TTC549 (cell line): ENCODE measurements at regions not wholly inside any gene's neighbourhood (a gene's known extent, or its start where the extent isn't known, plus 50 kb on each side); places are given as distances from the start of the nearest gene placed in this dataset.
"Not testable (repeated sequence)": the region's sequence is repeated elsewhere in the genome, so short reads cannot be mapped to it uniquely, and the experiment has no call there.

ENCODE experiments used
- FAIRE-seq: peaks from 2 replicates; lab custom pipeline; 2012; peaks lifted over from hg19 to GRCh38; lab: Jason Lieb, UNC

DNA sequence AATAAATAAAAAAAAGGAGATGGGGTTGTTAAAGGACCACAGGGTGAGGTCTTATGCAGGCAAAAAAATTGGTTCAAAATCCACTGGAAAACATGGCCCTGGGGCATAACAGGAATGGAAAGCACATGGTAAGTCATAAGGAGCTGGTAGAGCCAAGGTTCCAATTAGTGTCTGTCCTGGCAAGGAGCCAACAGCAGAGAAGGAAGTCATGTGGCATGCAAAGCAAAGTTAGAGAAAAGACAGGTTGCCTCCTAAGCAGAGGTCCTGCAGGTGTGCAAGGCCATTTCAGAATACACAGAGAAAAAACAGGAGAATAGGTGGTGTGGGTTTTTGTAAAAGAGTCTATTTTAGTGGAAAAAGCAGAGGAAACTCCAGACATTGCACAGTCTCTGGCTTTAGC is 1881.7 kb downstream of the ARAP2 start:
- no peak for FAIRE-seq

DNA sequence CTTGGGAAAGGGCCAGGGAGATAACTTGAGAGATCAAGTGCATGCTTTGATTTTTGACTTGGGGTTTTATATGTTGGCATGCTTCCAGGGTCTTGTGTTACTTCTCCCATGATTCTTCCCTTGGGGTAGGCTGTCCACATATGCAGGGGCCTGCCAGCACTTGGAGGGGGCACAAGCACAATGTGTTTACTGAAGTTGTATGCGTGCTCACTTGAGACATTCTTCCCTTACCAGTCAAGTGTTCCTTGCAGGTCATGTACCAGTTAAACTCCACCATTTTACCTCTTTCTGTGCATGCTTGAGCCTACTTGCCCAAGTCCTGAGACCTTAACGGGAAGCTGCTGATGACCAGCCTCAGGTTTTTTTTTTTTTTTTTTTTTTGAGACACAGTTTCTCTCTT is 1880.5 kb downstream of the ARAP2 start:
- FAIRE-seq = no peak

DNA sequence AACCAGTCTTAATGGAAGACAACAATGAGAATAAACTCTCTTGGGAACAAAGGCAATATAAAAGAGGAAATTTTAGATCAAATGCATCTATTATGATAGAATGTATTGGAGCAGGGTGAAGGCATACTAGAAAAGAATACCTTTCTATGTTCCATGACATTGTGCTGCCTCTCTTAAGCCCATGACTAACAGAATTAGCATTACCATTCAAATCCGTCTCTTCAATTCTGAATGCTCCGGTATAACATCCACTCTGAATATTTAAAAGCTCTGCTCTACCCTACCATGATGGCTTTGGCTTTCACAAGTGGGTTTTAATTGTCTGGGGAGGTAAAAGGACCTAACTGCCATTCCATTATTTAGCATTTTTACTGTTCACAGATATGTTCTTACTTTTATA is 1878.4 kb downstream of the ARAP2 start:
- FAIRE-seq = no peak

DNA sequence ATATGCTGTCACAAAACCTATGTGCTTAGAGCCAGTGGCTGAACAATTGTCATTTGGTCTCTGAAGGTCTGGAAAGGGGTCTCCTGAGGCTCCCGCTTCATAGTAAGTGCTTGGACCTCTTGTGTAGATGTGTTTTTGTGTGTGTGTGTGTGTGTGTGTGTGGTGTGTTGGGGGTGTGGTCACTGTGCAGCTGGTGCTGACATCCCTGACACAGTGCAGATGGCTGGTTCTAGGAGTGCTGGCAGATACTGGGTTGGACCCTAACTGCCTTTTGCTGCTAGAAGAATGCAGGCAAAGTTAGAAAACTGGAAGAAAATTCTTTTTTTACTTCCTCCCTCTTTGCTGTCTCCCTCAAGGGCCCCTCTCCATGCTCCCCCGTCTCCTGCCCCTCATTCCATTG is 1872.6 kb downstream of the ARAP2 start:
- FAIRE-seq = no peak

DNA sequence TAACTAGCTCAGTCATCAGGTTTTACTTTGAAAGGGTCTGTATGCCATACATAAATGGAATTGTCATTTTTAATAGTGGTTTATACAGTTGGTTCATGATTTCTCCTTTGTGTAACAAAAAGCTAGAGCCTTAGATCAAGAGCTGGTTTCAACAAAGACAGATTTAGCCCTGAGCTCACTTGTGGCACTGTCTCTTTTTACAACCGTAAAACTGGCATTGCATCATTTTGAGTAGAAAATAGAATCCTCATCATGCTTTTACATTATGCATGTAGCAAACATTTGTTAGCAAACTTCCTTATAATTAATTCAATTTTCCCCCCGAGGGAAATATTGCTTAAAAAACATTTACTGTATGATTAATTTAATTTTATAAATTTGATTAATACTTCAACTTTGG is 1871.5 kb downstream of the ARAP2 start:
- FAIRE-seq = no peak

DNA sequence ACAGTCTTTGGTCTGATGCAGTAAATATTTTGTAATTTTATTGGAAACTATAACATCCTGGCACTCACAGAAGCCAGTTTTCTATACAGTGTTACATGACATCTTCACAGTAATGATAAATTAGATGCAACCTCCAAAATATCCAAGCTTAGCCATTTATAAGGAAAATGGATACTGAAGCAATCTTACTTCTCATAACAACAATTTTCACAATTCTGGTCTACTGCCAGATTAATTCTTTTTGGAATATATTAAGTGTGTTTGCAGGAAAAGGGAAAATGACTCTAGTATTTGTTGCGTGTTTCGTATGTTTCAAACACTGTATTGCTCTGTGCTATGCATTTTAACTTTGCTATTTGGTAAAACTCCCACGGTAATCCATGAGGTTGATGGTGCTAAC is 1870.9 kb downstream of the ARAP2 start:
- no peak for FAIRE-seq

DNA sequence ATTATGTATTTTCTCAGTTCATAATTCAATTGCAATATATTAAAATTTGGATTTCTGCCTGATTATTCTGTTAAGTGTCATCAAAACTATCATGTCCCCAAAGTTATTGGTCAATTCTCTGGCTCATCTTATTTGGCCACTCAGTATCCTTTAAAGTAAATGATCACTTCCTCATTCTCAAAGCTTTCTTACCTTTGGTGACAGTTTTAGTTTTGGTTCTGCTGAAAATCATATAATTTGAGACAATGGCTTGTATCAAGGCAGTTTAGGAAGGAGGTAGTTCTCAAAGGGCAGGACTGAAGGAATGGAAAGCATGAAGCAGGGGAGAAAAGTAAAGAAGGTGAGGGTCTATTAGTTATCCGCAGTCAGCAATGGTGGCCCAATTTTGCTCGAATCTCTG is 1832.1 kb downstream of the ARAP2 start:
- no peak for FAIRE-seq

DNA sequence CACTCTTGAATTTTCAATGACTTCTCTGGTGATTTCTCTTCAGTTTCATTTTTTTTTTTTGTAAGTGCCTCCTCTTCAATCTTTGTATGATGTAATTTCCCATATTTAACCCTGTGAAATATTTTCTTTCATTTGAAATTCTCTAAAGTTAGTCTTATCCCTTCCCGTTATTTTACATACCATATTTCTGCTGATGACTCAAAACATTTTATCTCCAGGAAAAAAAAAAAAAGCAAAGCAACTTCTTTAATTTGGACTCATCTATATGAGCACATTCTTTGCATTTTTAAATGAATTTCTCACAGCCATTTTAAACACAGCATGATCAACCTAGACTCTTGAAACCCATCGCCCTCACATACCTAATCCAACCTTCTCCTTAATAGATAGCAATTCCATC is 1831.4 kb downstream of the ARAP2 start:
- no peak for FAIRE-seq

DNA sequence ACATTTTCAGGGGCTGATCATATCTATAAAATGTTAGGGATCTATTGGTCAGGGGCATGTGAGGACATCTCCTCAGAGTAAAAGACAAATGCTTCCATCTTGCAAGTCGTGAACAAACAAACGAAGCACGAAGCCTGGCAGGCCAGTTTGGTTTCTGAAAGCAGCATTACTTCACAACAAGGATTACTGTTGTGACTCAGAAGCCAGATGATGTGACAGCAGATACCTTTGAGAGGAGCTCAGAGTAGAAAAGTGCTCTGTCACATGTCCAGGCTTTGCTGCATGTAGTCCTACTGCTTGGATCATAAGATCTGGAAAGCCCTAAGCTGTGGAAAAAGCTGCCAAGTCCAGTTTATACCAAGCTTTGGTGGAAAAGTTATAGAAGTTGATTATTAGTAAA is 1827.2 kb downstream of the ARAP2 start:
- no peak for FAIRE-seq

DNA sequence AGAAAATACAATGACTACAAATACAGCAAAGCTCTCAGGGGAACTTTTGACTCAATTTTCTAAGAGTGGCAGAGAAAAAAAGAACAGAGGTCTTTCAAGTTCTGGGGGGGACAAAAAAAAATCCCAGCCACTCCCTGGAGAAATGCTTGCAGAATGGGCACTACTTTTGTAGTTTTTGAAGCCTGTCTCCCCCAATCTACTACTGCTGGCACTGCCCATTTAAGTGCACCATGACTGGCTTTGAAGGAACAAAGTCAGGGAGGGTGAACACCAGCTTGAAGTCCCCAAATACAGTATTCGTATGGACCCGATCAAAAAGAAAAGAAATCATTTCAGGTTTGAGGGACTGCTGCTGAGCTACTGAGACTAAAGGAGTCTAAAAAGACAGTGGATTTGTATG is 1824.4 kb downstream of the ARAP2 start:
- FAIRE-seq = no peak

DNA sequence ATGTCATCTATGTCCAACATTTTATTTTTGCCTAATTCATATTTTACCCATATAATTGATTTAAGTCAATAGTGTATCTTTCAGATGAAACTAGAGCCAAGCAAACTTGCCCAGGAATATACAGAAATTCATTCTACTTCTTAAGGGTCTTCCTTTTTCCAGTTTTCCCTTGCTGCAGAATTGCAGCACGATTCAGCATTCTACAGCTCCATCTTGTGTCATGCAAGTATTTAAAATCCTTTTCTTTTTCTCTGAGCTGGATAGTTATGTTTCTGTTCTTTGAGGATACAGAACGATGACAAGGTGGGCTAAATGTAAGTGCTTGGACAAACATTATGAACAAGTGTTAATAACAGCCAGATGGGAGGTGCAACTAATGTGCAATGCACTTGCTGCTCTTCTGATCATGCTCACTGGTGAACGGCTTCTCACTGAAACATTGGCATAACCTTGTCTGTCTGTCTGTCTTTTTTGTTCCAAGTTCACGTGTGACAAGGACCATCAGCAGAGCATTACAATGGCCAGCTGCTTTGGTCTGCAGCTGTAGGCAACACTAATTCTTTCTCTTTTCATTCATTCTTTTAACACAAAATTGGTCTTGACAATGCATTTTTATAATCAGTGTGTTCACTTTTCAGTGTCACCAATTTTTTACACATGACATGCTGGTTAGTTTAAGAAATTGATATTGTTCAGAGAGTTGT is 1821.7 kb downstream of the ARAP2 start:
- no peak for FAIRE-seq

DNA sequence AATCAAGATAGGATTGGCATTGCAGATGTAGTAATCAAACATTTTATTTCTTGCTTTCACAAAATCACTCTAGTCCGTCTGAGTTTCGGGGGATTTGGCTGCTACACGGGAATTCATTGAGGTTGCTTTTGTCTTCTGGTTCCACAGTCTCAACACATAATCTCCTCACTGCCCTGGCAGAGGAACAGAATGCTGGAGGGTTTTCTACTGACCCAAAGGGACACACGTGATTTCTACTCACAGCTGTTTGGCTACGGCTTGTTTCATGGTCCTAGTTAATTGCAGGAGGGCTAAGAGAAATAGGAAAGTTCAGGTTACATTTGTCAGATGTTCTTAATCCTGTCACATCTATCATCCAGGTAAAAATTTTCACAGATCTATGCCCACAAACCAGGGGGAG is 1811.6 kb downstream of the ARAP2 start:
- no peak for FAIRE-seq

DNA sequence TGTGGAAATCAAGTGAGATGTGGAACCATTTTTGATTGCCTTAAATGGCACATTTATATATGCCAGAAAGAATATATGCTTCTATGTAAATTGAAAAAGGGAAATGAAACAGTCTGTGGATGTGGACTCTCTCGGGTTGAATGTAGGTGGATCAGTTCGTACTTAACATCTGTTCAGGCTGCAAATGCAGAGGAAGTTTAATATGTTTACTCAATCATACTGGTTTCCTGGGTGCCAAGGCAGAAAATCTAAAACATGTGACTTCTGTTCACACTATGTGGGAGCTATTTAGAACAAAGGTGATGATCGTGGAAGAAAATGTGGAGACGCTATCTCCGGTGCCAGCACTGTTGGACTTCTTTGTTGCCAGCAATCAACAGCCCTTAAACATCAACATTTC is 1809.9 kb downstream of the ARAP2 start:
- FAIRE-seq = not testable (repeated sequence)

DNA sequence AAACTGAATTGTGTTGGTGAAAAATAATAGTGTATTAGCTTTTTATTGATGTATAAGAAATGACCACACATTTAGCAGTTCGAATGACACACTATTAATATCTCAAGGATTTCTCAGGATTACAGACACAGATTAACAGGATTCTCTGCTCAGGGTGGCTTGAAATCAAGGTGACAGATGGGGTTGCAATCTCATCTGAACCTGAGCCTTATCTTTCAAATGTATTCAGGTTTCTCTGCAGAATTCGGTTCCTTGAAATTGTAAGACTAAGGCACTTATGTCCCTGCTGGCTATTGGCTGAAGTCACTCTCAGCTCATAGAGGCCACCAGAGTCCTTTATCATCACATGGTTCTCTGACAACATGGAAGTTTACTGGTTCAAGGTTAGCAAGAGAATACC is 1780.1 kb downstream of the ARAP2 start:
- no peak for FAIRE-seq

DNA sequence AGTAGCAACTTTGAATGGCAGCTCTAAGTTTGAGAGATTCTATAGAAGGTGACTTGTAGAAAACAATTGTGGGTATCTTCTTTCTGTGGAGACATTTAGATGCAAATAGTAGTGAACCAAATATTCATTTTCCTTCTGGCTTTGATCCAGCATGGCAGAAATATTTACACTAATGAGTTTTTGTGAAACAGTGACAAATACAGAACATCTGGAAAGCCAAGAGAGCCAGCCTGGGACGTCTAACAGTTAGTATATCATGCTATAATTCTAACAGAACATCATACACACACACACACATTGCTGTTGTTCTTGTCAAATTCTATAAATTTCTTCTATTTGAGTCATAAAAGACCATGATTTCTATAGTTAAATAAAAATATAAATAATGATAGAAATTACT is 1777.9 kb downstream of the ARAP2 start:
- no peak for FAIRE-seq

DNA sequence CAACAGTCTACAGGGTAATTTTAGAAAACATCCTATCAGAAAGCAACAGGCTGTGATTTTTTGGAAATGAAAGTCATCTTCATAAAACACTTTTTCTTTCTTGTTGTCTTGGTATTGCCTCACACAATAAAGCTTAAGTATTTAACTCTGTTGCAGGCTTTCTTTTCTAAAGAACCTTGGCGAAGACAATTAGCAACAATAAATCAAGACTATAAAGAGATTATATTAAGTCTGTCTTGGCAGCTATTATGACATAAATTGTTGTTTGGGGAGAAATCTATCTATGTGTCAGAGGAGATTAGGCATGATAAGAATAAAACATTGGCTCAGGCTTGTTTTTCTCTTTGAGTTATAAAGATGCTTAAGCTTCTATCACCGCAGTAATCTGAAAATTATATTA is 1774.8 kb downstream of the ARAP2 start:
- FAIRE-seq = no peak

DNA sequence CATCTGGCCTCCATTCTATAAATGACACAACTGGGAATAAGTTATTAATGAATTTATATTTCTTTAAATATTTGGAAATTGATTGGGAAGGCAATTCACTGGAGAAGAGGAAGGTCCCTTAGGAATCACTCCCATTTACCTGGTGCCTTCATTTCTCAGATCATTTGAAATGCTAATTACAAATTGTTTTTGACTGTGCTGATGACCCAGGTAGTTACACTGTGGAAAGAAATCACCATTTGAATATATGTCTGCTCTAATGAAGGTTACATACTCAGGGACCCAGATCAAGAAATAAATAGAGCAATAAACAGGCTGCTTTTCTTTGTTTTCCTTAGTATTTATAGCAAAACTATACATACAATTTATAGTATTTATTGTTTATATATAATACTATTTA is 1759.1 kb downstream of the ARAP2 start:
- FAIRE-seq = no peak

DNA sequence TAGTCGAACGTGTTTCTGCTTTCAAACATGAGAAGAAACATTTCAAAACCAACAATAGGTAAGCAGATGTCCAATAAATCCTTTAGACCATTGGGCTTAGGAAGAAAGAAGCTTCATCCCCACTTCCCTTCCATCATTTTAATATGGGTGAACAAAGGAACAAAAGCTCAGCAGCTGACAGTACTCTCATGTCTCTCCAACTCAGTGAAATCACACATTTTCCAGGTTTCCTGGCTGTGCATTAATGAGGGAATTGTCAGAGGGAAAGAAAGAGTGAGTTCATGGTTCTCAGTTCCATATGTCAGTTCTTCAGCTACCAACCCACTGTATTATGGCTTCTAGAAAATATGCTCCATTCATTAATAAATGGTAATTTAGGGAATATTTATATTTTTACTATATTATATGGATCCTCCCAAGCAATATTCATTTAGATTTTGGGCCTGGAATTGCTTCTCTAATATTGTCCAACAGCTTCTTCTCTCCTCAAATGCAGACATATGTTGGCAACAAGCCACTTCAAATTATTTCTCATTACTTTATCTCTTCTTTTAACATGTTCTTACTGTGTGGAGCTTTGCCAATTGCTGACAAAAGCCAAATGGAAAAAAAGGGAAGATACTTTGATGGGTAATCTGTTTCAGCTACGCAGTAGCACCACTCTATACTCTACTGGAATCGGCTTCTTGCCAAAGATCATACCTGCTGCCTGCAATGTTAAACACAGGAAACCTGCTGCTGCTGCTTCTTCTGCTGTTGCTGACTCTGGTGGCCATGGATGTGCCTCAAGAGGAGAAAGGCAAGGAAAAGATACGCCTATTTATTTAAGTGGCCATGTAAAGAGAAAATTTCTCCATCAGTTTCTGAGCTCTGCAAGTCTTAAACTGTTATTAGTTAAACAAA is 1757.6 kb downstream of the ARAP2 start:
- FAIRE-seq = no peak

DNA sequence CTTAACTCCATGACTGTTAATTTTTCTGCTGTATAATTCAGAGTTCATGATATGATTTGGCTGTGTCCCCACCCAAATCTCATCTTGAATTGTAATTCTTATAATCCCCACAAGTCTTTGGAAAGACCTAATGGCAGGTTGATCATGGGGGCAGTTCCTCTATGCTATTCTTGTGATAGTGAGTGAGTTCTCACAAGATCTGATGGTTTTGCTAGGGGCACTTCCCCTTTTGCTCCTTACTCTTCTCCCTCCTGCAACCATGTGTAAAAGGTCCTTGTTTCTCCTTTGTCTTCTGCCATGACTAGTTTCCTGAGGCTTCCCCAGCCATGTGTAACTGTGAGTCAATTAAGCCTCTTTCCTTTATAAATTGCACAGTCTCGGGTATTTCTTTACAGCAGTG is 1751.9 kb downstream of the ARAP2 start:
- FAIRE-seq = no peak

DNA sequence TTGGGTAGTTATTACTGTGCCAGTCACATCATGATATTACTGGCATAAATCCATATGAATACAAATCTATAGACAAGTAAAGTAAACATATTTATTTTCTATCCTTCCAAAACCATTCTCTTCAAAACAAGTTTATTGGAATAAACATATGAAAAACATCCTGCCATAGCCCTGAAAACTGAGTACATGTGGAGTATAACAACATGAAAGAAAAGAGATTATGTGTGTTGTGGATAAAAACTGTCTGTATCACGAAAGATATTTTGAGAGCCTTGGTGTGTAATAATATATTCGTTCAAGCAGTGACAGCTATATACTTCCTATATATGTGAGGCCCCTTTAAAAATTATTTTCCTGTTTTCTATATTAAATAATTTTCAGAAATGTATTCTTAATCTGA is 1742.2 kb downstream of the ARAP2 start:
- no peak for FAIRE-seq

DNA sequence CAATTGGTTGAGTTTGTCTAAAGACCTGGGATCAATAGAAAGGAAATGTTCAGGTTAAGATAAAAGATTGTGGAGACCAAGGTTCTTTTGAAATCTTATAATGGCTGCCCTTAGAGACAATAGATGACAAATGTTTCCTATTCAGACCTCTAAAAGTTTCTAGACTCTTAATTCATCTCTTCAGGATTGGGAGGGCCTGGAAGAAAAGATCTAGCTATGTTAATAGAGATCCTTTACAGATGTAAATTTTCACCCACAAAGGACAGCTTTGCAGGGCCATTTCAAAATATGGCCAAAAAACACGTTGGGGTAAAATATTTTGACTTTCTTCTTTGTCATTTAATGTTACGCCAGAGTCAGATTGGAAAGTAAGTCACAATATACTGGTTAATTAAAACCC is 1739.6 kb downstream of the ARAP2 start:
- FAIRE-seq = not testable (repeated sequence)

DNA sequence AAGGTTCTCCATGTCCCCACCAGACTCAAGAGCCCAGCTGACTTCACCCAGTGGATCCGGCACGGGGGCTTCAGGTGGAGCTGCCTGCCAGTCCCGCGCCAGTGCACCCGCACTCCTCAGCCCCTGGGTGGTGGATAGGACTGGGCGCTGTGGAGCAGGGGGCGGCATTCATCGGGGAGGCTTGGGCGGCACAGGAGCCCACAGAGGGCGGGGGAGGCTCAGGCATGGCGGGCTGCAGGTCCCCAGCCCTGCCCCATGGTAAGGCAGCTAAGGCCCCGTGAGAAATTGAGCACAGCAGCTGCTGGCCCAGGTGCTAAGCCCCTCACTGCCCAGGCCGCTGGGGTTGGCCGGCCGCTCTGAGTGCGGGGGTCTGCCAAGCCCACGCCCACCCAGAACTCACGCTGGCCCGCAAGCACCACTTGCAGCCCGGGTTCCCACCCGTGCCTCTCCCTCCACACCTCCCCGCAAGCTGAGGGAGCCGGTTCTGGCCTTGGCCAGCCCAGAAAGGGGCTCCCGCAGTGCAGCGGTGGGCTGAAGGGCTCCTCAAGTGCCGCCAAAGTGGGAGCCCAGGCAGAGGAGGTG is 1737.7 kb downstream of the ARAP2 start:
- FAIRE-seq = not testable (repeated sequence)

DNA sequence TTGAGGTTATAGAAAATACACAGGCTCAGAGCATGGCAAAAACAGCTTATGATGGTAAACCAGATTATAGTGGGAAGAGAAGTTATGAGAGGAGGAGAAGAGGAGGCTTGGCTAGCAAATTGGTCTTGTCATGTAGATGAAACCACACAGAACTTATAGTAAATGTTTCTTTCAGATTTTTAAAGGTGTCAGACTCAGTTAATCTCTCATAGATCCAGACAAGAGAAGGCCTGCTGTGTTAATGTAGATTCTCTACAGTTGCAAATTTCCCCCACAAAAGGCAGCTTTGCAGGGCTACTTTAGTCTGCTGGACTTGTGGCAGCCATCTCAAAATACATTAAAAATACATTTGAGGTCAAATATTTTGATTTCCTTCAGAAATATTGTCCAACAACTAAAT is 1731.7 kb downstream of the ARAP2 start:
- no peak for FAIRE-seq

DNA sequence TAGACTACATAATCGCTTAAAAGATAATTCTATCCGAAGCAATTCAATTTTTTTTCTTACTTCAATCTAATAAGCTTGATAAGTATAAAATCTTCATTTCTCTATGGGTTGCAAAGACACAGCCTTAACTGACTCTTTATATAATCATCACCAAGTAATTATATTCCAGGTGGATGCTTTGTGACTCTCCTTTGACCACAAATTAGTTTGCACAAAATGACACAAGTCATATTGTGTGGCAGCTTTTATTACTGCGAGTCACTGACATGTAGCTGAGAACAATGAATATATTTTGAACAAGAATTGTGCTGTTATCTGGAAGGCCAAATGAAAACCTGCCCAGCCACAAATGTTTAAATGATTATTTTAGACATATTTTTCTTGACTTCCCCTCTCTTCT is 1727.8 kb downstream of the ARAP2 start:
- FAIRE-seq = no peak
